HCT116 (cell line): ENCODE measurements at regions not wholly inside any gene's neighbourhood (a gene's known extent, or its start where the extent isn't known, plus 50 kb on each side); places are given as distances from the start of the nearest gene placed in this dataset.

Experiments
- ATAC-seq: fragments of 200-7000 bp; cut with Tn5 transposase; 2 replicates; pipeline ENCODE4 v1.9.1; 2020; ENCODE audit warnings: mild to moderate bottlenecking, moderate library complexity
- BruUV-seq: library from RNA; stranded (reverse); fragments of 400-500 nt; replicated peaks from 2 replicates; lab custom pipeline; 2021; lab: Mats Ljungman, UMichigan
- CTCF ChIA-PET: fragments of 300-600 bp; sonication (Branson Sonifier 250); formaldehyde crosslinking; loops from one replicate; lab custom pipeline; 2021; ENCODE audit warnings: antibody characterized with exemption; lab: Charles Lee
- POLR2A ChIA-PET: fragments of 300-600, 350-600 bp; sonication (Branson Sonifier 250); formaldehyde crosslinking; loops from one replicate; lab custom pipeline; 2021; ENCODE audit warnings: antibody characterized with exemption; lab: Charles Lee
- RAD21 ChIA-PET, 2 experiments: fragments of 300-600 bp; sonication (Branson Sonifier 250); formaldehyde crosslinking; loops; one replicate each; lab custom pipeline; 2023; ENCODE audit warnings: low total read pairs in 2 of 2; ENCODE audit not compliant: uncharacterized antibody in 2 of 2, unreplicated experiment in 2 of 2, low non-redundant PET in 1 of 2; lab: Charles Lee
- DNase-seq: peaks from one replicate; pipeline ENCODE4 v3.0.0-alpha.2; 2010; ENCODE audit warnings: low read depth, low spot score
- H2AFZ ChIP-seq: fragments of 200-600 bp; shearing (Covaris generic), sonication (generic); 2 replicates; pipeline ENCODE4 v1.6.1; 2017; ENCODE audit warnings: low read depth, mixed run types, mixed read lengths, antibody characterized with exemption, low read length; ENCODE audit not compliant: poor library complexity, severe bottlenecking
- H3K27ac ChIP-seq: 2 replicates; pipeline ENCODE4 v1.5.1; 2012; ENCODE audit warnings: low read depth, low read length
- H3K27me3 ChIP-seq: fragments of 200-600 bp; sonication (generic); 2 replicates; pipeline ENCODE4 v1.6.1; 2016; ENCODE audit warnings: mixed run types, low read length, mixed read lengths; ENCODE audit not compliant: insufficient read depth
- H3K36me3 ChIP-seq, 2 experiments: fragments of 200-500 bp in 1 of 2; fragments of 200-600 bp in 1 of 2; sonication (Bioruptor generic) in 1 of 2; sonication (generic) in 1 of 2; 2 replicates each; pipeline versions ENCODE4 v1.5.1 to v1.6.1; 2014 to 2016; ENCODE audit warnings: low read length in 2 of 2, inconsistent platforms in 1 of 2, mixed read lengths in 1 of 2, mixed run types in 1 of 2; ENCODE audit not compliant: insufficient read depth in 2 of 2, control insufficient read depth in 1 of 2
- H3K4me1 ChIP-seq, 2 experiments: fragments of 200-600 bp in 1 of 2; sonication (generic) in 1 of 2; 2 replicates each; pipeline versions ENCODE4 v1.5.1 to v1.6.1; 2012 to 2017; ENCODE audit warnings: low read length in 2 of 2, inconsistent platforms in 1 of 2, mild to moderate bottlenecking in 1 of 2, mixed read lengths in 1 of 2, mixed run types in 1 of 2, moderate library complexity in 1 of 2; ENCODE audit not compliant: insufficient read depth in 2 of 2, control insufficient read depth in 1 of 2
- H3K4me2 ChIP-seq: fragments of 200-600 bp; sonication (generic); 2 replicates; pipeline ENCODE4 v1.6.1; 2017; ENCODE audit warnings: mixed run types, low read length, mixed read lengths
- H3K4me3 ChIP-seq, 2 experiments: fragments of 200-600 bp in 1 of 2; sonication (generic) in 1 of 2; replicated peaks in 1 of 2; 2 replicates each; pipeline ENCODE4 v1.5.1; 2011 to 2016; ENCODE audit warnings: low read length in 2 of 2, control low read depth in 1 of 2, low read depth in 1 of 2, mild to moderate bottlenecking in 1 of 2, mixed read lengths in 1 of 2, mixed run types in 1 of 2
- H3K79me2 ChIP-seq: fragments of 200-600 bp; sonication (generic); 2 replicates; pipeline ENCODE4 v1.6.1; 2017; ENCODE audit warnings: mild to moderate bottlenecking, mixed run types, low read length, moderate library complexity, mixed read lengths; ENCODE audit not compliant: insufficient read depth
- H3K9ac ChIP-seq: fragments of 200-600 bp; sonication (generic); 2 replicates; pipeline ENCODE4 v1.6.1; 2016; ENCODE audit warnings: low read length, mixed read lengths
- H3K9me2 ChIP-seq: fragments of 200-600 bp; sonication (generic), shearing (Covaris generic); 2 replicates; pipeline ENCODE4 v1.6.1; 2017; ENCODE audit warnings: mixed run types, mild to moderate bottlenecking, moderate library complexity; ENCODE audit not compliant: insufficient read depth
- H3K9me3 ChIP-seq, 2 experiments: fragments of 200-500 bp in 1 of 2; fragments of 200-600 bp in 1 of 2; sonication (Bioruptor generic) in 1 of 2; sonication (generic) in 1 of 2; 2 replicates each; pipeline ENCODE4 v1.6.1; 2014 to 2017; ENCODE audit warnings: low read length in 2 of 2, mixed read lengths in 2 of 2, inconsistent platforms in 1 of 2, low read depth in 1 of 2, mild to moderate bottlenecking in 1 of 2, mixed run types in 1 of 2, moderate library complexity in 1 of 2; ENCODE audit not compliant: control insufficient read depth in 1 of 2, insufficient read depth in 1 of 2
- H4K20me1 ChIP-seq: fragments of 200-600 bp; sonication (generic), shearing (Covaris generic); 2 replicates; pipeline ENCODE4 v1.6.1; 2017; ENCODE audit warnings: mixed run types, mild to moderate bottlenecking, moderate library complexity; ENCODE audit not compliant: insufficient read depth
- CEBPB ChIP-seq: IDR thresholded peaks from 2 replicates; pipeline ENCODE4 v1.6.1; 2012; ENCODE audit warnings: low read depth
- EGR1 ChIP-seq: IDR thresholded peaks from 2 replicates; pipeline ENCODE4 v1.6.1; 2012; ENCODE audit warnings: low read depth
- ELF1 ChIP-seq: IDR thresholded peaks from 2 replicates; pipeline ENCODE4 v1.6.1; 2012; ENCODE audit warnings: low read depth, borderline replicate concordance
- EZH2 ChIP-seq: fragments of 200-600 bp; sonication (generic); IDR thresholded peaks from 2 replicates; pipeline ENCODE4 v1.6.1; 2017; ENCODE audit warnings: antibody characterized with exemption, mixed run types
- EZH2phosphoT487 ChIP-seq: fragments of 200-600 bp; IDR thresholded peaks from 2 replicates; pipeline ENCODE4 v1.6.1; 2018; ENCODE audit warnings: antibody characterized with exemption, borderline replicate concordance
- FOSL1 ChIP-seq: IDR thresholded peaks from 2 replicates; pipeline ENCODE4 v1.6.1; 2012; ENCODE audit warnings: low read depth
- POLR2A ChIP-seq: IDR thresholded peaks from 2 replicates; pipeline ENCODE4 v1.7.0; 2011; ENCODE audit warnings: borderline replicate concordance; ENCODE audit not compliant: insufficient read depth, insufficient read length; ENCODE audit errors: extremely low read depth
- POLR2AphosphoS5 ChIP-seq: IDR thresholded peaks from 2 replicates; pipeline ENCODE4 v1.6.1; 2011; ENCODE audit warnings: mild to moderate bottlenecking, low read depth, low read length, moderate library complexity
- RAD21 ChIP-seq: IDR thresholded peaks from 2 replicates; pipeline ENCODE4 v1.6.1; 2012; ENCODE audit warnings: low read depth, mild to moderate bottlenecking
- SIN3A ChIP-seq: IDR thresholded peaks from 2 replicates; pipeline ENCODE4 v1.6.1; 2012; ENCODE audit warnings: low read depth
- SP1 ChIP-seq: IDR thresholded peaks from 2 replicates; pipeline ENCODE4 v1.6.1; 2012; ENCODE audit warnings: low read depth
- TCF7L2 ChIP-seq: IDR thresholded peaks from 2 replicates; pipeline ENCODE4 v1.7.0; 2011; ENCODE audit warnings: borderline replicate concordance, inconsistent platforms; ENCODE audit not compliant: insufficient read depth, insufficient read length; ENCODE audit errors: extremely low read depth
- ZFX ChIP-seq: fragments of 450-650 bp; IDR thresholded peaks from 2 replicates; pipeline ENCODE4 v1.6.1; 2017
- ZNF274 ChIP-seq: fragments of 200-500 bp; sonication (Bioruptor generic); IDR thresholded peaks from 2 replicates; pipeline ENCODE4 v1.6.1; 2014; ENCODE audit warnings: mild to moderate bottlenecking, low read depth, low read length, inconsistent platforms
- intact Hi-C: fragments of 100-400 bp; cut with micrococcal nuclease; formaldehyde crosslinking; loops from 2 replicates; pipeline ENCODE4 v1.10.0; 2022
- TF ChIP-seq, protein P1 (sequence below): IDR thresholded peaks from 2 replicates; pipeline ENCODE4 v1.6.1; 2012
- TF ChIP-seq, protein P2 (sequence below): IDR thresholded peaks from 2 replicates; pipeline ENCODE4 v1.6.1; 2012
- TF ChIP-seq, protein P3 (sequence below): IDR thresholded peaks from 2 replicates; pipeline ENCODE4 v1.6.1; 2011; ENCODE audit warnings: mild to moderate bottlenecking, low read length, moderate library complexity; ENCODE audit not compliant: insufficient replicate concordance; ENCODE audit errors: extremely low read depth
- TF ChIP-seq, protein P4 (sequence below), 3 experiments: fragments of 200-600 bp in 1 of 3; sonication (generic) in 1 of 3; IDR thresholded peaks in 2 of 3; conservative IDR thresholded peaks in 1 of 3; 2 replicates each; pipeline ENCODE4 v1.5.1; 2012 to 2017; ENCODE audit warnings: low read depth in 2 of 3, low read length in 2 of 3, antibody characterized with exemption in 1 of 3, borderline replicate concordance in 1 of 3, control low read depth in 1 of 3, mild to moderate bottlenecking in 1 of 3, mixed read lengths in 1 of 3, mixed run types in 1 of 3, moderate library complexity in 1 of 3; ENCODE audit not compliant: insufficient read depth in 1 of 3
- TF ChIP-seq, protein P5 (sequence below): IDR thresholded peaks from 2 replicates; pipeline ENCODE4 v1.6.1; 2012; ENCODE audit warnings: low read depth

DNA sequence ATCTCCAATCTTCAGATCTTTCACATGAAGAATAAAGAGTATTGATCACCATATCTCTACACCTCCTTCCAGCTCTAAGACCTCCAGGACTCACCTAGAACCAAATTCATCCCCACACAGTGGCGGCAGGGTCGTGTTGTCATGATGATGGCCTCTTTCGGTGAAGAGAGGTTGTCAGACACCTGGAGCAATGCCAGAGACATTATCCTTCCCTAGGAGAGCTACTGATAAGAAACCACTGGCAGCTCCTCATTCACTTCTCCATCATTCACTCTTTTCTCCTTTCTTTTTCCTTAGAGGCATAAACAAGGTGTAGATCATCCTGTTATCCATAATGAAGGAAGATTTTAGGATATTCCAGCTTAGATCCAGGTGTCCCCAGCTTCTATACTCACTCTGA lies 197.9 kb upstream of the TNP1 start:
- Histone ChIP-seq H2AFZ (no peak overlapping the region), H3K9ac (no peak overlapping the region), H3K79me2 (no peaks in the 10 kb centered on the region), H3K4me1 (no peaks in the 10 kb centered on the region), H3K4me2 (no peak overlapping the region), H3K4me3 (no peak overlapping the region), H3K27ac (no peak overlapping the region), H3K36me3 (no peaks in the 10 kb centered on the region), H3K9me2 (no peaks in the 10 kb centered on the region), H3K27me3 (peaks cover 2% of the 10 kb centered on the region; the same call in 1 of the 2 replicates), H4K20me1 (no peaks in the 10 kb centered on the region), H3K9me3 (no peaks in the 10 kb centered on the region)
- ATAC-seq (no peak), DNase-seq (no peak)
- intact Hi-C loops, result no loop called here
- POLR2A ChIA-PET, result no interaction called here
- CTCF ChIA-PET, result no interaction called here
- no peak for TF ChIP-seq EZH2phosphoT487
- TF ChIP-seq POLR2A, result no peak
- TF ChIP-seq, protein P1, sequence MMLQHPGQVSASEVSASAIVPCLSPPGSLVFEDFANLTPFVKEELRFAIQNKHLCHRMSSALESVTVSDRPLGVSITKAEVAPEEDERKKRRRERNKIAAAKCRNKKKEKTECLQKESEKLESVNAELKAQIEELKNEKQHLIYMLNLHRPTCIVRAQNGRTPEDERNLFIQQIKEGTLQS, result no peak
- no peak for TF ChIP-seq TCF7L2
- no peak for TF ChIP-seq CEBPB
- TF ChIP-seq FOSL1, result no peak
- TF ChIP-seq RAD21, result no peak
- TF ChIP-seq POLR2AphosphoS5, result no peak
- TF ChIP-seq ELF1, result no peak
- TF ChIP-seq SIN3A, result no peak
- no peak for TF ChIP-seq EGR1
- TF ChIP-seq, protein P2, sequence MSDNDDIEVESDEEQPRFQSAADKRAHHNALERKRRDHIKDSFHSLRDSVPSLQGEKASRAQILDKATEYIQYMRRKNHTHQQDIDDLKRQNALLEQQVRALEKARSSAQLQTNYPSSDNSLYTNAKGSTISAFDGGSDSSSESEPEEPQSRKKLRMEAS, result no peak
- no peak for TF ChIP-seq ZFX
- no peak for TF ChIP-seq EZH2
- TF ChIP-seq ZNF274, result no peak
- TF ChIP-seq, protein P3, sequence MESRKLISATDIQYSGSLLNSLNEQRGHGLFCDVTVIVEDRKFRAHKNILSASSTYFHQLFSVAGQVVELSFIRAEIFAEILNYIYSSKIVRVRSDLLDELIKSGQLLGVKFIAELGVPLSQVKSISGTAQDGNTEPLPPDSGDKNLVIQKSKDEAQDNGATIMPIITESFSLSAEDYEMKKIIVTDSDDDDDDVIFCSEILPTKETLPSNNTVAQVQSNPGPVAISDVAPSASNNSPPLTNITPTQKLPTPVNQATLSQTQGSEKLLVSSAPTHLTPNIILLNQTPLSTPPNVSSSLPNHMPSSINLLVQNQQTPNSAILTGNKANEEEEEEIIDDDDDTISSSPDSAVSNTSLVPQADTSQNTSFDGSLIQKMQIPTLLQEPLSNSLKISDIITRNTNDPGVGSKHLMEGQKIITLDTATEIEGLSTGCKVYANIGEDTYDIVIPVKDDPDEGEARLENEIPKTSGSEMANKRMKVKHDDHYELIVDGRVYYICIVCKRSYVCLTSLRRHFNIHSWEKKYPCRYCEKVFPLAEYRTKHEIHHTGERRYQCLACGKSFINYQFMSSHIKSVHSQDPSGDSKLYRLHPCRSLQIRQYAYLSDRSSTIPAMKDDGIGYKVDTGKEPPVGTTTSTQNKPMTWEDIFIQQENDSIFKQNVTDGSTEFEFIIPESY, result no peak
- TF ChIP-seq SP1, result no peak
- TF ChIP-seq, protein P4, sequence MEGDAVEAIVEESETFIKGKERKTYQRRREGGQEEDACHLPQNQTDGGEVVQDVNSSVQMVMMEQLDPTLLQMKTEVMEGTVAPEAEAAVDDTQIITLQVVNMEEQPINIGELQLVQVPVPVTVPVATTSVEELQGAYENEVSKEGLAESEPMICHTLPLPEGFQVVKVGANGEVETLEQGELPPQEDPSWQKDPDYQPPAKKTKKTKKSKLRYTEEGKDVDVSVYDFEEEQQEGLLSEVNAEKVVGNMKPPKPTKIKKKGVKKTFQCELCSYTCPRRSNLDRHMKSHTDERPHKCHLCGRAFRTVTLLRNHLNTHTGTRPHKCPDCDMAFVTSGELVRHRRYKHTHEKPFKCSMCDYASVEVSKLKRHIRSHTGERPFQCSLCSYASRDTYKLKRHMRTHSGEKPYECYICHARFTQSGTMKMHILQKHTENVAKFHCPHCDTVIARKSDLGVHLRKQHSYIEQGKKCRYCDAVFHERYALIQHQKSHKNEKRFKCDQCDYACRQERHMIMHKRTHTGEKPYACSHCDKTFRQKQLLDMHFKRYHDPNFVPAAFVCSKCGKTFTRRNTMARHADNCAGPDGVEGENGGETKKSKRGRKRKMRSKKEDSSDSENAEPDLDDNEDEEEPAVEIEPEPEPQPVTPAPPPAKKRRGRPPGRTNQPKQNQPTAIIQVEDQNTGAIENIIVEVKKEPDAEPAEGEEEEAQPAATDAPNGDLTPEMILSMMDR (IDR thresholded peaks at IDR 0.05 in 2 of 3, conservative IDR thresholded peaks at IDR 0.05 in 1 of 3; ENCODE audit: borderline replicate concordance in 1 of 3, insufficient read depth in 1 of 3, low read depth in 2 of 3, low read length in 2 of 3), result no peak
- TF ChIP-seq, protein P5, sequence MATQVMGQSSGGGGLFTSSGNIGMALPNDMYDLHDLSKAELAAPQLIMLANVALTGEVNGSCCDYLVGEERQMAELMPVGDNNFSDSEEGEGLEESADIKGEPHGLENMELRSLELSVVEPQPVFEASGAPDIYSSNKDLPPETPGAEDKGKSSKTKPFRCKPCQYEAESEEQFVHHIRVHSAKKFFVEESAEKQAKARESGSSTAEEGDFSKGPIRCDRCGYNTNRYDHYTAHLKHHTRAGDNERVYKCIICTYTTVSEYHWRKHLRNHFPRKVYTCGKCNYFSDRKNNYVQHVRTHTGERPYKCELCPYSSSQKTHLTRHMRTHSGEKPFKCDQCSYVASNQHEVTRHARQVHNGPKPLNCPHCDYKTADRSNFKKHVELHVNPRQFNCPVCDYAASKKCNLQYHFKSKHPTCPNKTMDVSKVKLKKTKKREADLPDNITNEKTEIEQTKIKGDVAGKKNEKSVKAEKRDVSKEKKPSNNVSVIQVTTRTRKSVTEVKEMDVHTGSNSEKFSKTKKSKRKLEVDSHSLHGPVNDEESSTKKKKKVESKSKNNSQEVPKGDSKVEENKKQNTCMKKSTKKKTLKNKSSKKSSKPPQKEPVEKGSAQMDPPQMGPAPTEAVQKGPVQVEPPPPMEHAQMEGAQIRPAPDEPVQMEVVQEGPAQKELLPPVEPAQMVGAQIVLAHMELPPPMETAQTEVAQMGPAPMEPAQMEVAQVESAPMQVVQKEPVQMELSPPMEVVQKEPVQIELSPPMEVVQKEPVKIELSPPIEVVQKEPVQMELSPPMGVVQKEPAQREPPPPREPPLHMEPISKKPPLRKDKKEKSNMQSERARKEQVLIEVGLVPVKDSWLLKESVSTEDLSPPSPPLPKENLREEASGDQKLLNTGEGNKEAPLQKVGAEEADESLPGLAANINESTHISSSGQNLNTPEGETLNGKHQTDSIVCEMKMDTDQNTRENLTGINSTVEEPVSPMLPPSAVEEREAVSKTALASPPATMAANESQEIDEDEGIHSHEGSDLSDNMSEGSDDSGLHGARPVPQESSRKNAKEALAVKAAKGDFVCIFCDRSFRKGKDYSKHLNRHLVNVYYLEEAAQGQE, result no peak
- no TSS peak for BruUV-seq
- RAD21 ChIA-PET, result no interaction called here
